GM21367 (cell line): ENCODE measurements at regions not wholly inside any gene's neighbourhood (a gene's known extent, or its start where the extent isn't known, plus 50 kb on each side); places are given as distances from the start of the nearest gene placed in this dataset.

Experiments
- ATAC-seq: cut with Tn5 transposase; IDR thresholded peaks from one replicate; pipeline ENCODE4 v1.9.1; 2021; ENCODE audit not compliant: unreplicated experiment

DNA sequence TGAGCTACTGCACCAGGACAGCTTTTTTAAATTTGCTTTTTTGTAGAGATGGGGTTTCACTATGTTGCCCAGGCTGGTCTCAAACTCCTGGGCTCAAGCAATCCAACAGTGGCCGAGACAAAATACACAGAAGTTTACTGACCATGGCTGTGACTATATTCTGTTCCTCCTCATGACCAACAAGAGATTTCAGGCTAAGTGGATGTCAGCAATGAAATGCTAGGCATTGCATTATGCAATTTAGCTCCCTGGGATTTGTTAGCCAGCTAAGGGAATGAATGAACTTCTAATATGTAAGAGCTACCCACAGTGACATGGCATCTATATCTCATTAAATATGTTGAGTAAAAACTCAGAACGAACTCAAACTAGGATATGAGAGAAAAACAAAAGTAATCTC is 81.9 kb upstream of the MBOAT2 start:
- ATAC-seq: no peak

DNA sequence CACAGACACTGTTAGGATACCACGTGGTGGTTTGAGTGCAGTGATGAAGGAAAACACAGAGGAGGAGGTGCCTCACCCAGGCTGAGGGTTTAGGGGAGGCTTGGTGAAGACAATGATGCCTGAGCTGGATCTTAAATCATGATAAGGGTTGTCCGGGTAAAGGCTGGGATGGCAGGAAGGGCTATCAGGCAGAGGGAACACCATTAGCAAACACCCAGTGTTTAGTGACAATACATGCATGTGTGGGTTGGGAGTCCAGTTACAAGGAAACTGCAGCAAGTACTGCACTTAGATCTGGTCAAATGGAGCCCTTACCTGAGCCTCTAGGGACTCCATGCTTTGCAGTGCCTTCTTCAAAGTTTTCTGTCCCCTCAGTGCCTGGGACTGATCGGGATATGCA is 79.8 kb upstream of the MBOAT2 start:
- no peak for ATAC-seq

DNA sequence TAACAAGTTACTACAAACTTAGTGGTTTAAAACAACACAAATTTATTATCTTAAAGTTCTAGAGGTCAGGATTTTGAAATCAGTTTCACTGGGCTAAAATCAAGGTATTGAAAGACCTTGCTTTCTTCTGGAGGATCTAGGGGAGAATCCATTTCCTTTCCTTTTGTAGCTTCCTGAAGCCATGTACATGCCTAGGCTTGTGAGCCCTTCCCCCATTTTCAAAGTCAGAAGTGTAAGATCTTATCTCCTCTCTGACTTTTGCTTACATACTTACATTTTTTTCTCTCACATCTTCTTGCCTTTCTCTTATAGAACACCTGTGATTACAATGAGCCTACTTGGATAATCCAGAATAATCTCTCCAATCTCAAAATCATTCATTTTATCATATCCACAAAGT is 78.7 kb upstream of the MBOAT2 start:
- ATAC-seq: no peak

- no peak for ATAC-seq
These were observed 78.3 kb upstream of the MBOAT2 start for GRCh38 chr2:9081750-9082149.

DNA sequence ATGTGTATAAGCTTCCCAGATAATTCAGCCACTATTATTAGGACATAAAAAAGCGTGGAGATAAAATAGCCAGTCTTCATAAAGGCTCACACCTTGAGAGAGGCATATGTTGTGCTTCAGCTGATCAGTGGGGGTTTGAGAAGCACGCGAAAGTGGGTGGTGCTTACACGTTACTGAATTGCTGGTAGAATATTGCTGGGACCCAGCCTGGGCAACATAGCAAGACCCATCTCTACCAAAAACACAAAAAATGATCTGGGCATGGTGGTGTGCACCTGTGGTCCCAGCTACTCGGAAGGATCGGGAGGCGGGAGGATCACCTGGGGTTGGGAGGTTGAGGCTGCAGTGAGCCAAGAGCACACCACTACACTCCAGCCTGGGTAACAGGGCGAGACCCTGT is 74.9 kb upstream of the MBOAT2 start:
- ATAC-seq: no peak

GRCh38 chr2:9077691-9078090 is 74.2 kb upstream of the MBOAT2 start:
- ATAC-seq: no peak

- ATAC-seq: no peak
These were observed 73.3 kb upstream of the MBOAT2 start for GRCh38 chr2:9076755-9077154.

- no peak for ATAC-seq
These were observed 72.7 kb upstream of the MBOAT2 start for GRCh38 chr2:9076210-9076609.

- ATAC-seq: no peak
These were observed 71.4 kb upstream of the MBOAT2 start for GRCh38 chr2:9074930-9075329.

GRCh38 chr2:9071584-9072124 is 68.2 kb upstream of the MBOAT2 start:
- no peak for ATAC-seq

DNA sequence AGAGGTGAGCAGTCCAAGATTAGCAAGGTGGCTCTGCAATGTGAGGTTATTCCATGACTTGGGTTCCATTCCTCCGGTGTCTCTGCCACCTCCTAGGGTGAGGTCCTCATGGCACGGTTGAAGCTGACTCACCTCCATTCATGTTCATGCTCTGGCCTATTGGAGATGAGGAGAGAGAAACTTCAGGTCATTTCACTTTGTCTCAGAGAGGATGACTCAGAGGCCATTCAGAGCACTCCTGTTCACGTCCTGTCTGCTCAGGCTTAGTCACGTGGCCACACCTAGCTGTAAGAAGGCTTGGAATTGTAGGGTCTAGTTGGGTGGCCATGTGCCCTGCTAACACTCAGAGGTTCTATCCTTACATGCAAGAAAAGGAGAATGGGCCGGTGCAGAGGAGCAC is 67.5 kb upstream of the MBOAT2 start:
- no peak for ATAC-seq

DNA sequence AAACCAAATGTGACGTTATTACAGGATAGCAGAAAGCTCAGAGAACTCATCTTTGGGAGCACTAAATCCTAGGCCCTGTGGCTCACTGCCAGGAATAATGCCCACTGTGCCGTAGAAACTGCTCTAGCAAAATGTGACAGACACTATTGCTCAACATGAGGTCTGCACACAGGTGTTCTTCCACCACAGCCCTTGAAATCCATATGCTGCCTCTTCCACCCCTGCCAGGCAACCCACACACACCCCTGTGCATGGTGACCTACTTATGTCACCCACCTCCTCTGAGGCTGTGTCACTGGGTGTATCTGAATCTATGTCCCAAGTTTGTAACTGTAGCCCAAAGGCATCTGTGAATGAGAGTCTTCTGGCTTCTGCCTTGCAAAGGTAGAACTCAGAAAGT is 66.1 kb upstream of the MBOAT2 start:
- ATAC-seq: no peak

DNA sequence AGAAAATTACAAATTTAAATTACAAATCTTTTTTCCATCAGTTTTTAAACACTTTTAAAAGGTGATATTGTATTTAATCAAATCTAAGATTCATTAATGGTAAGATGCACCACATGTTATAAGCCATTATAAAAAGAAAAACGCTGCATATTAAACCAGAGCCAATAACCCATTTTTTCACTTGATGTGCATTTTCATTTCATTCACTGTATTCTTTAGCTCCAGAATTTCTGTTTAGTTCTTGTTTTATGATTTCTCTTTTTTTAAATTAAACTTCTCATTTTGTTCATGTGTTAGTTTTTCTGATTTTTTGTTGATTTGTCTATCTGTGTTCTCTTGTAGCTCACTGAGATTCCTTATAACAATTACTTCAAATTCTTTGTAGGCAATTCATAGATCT is 62.4 kb upstream of the MBOAT2 start:
- no peak for ATAC-seq

GRCh38 chr2:9063023-9063606 is 59.6 kb upstream of the MBOAT2 start:
- no peak for ATAC-seq

GRCh38 chr2:9060819-9061218 is 57.3 kb upstream of the MBOAT2 start:
- no peak for ATAC-seq

GRCh38 chr2:9057939-9058761 is 54.7 kb upstream of the MBOAT2 start:
- ATAC-seq: no peak

- no peak for ATAC-seq
These were observed 52.0 kb upstream of the MBOAT2 start for GRCh38 chr2:9055471-9055870.

GRCh38 chr2:9053534-9053931 is 50.0 kb upstream of the MBOAT2 start:
- no peak for ATAC-seq
